Esophagus muscularis mucosa (tissue), 4 donors: ENCODE measurements at regions not wholly inside any gene's neighbourhood (a gene's known extent, or its start where the extent isn't known, plus 50 kb on each side); places are given as distances from the start of the nearest gene placed in this dataset.
"Not testable (repeated sequence)": the region's sequence is repeated elsewhere in the genome, so short reads cannot be mapped to it uniquely, and the experiment has no call there.

Experiments
- DNase-seq: peaks from one replicate; pipeline ENCODE4 v3.0.0-alpha.2; 2017; ENCODE audit errors: extremely low spot score
- H3K27ac ChIP-seq, 4 donors: fragments of 200-600 bp; sonication (generic); replicated peaks in 1 of 4; 1 replicate in 3 of 4; 2 replicates in 1 of 4; pipeline ENCODE4 v1.5.1; 2016 to 2019; ENCODE audit warnings: mild to moderate bottlenecking in 1 of 4
- H3K27me3 ChIP-seq, 4 donors: fragments of 200-600 bp; sonication (generic); one replicate each; pipeline versions ENCODE4 v1.5.1 to v1.6.0; 2016 to 2019
- H3K36me3 ChIP-seq, 4 donors: fragments of 200-600 bp; sonication (generic); one replicate each; pipeline ENCODE4 v1.5.1; 2016 to 2019
- H3K4me1 ChIP-seq, 4 donors: fragments of 200-600 bp; sonication (generic); one replicate each; pipeline ENCODE4 v1.5.1; 2016 to 2019
- H3K4me3 ChIP-seq, 4 donors: fragments of 200-600 bp; sonication (generic); 1 replicate in 2 of 4; 2 replicates in 2 of 4; pipeline ENCODE4 v1.5.1; 2016 to 2019; ENCODE audit warnings: mild to moderate bottlenecking in 4 of 4, moderate library complexity in 1 of 4
- H3K9me3 ChIP-seq, 4 donors: fragments of 200-600 bp; sonication (generic); 1 replicate in 3 of 4; 2 replicates in 1 of 4; pipeline ENCODE4 v1.5.1; 2016 to 2019
- CTCF ChIP-seq, 3 experiments: fragments of 200-600 bp in 2 of 3; fragments of 450-650 bp in 1 of 3; sonication (generic) in 2 of 3; IDR thresholded peaks; one replicate each; pipeline ENCODE4 v1.5.1; 2017 to 2019; ENCODE audit warnings: antibody characterized with exemption in 3 of 3, mild to moderate bottlenecking in 2 of 3, moderate library complexity in 1 of 3
- EP300 ChIP-seq: sonication (generic); formaldehyde crosslinking; IDR thresholded peaks from one replicate; pipeline ENCODE4 v1.6.1; 2017; ENCODE audit warnings: antibody characterized with exemption
- POLR2A ChIP-seq: fragments of 450-650 bp; IDR thresholded peaks from one replicate; pipeline ENCODE4 v1.6.1; 2017; ENCODE audit warnings: antibody characterized with exemption, moderate library complexity, mild to moderate bottlenecking, low read depth
- POLR2AphosphoS5 ChIP-seq, 2 donors: sonication (generic); formaldehyde crosslinking; IDR thresholded peaks; one replicate each; pipeline ENCODE4 v1.6.1; 2017; ENCODE audit warnings: antibody characterized with exemption in 2 of 2
- WGBS: methylation state at CpG from one replicate; pipeline ENCODE4 v1.1.5; 2018; 5-methylcytosine and 5-hydroxymethylcytosine counted together
- intact Hi-C: fragments of 100-400 bp; cut with DNase I; formaldehyde crosslinking; loops from one replicate; pipeline ENCODE4 v1.15.1; 2023

GRCh38 chr9:12424243-12424642, 268.9 kb upstream of the TYRP1 start:
- 83% methylated on average over 4 of the region's 4 CpGs for WGBS
- intact Hi-C loops: no loop called here

GRCh38 chr9:12425878-12426864, 267.0 kb upstream of the TYRP1 start:
- H3K27ac ChIP-seq: no peak overlapping the region
- H3K36me3 ChIP-seq: no peaks in the 10 kb centered on the region
- 53% methylated on average over 8 of the region's 8 CpGs for WGBS
- no peak for DNase-seq
- no peaks in the 10 kb centered on the region for H3K4me1 ChIP-seq
- H3K27me3 ChIP-seq: no peaks in the 10 kb centered on the region
- intact Hi-C loops: no loop called here
- no peak overlapping the region for H3K4me3 ChIP-seq
- H3K9me3 ChIP-seq: no peaks in the 10 kb centered on the region
- TF ChIP-seq POLR2AphosphoS5 (IDR thresholded peaks at IDR 0.05): no peak
- TF ChIP-seq EP300: no peak
- TF ChIP-seq CTCF (IDR thresholded peaks at IDR 0.05): peak in 1 of 3 experiments; percentile 13
- TF ChIP-seq POLR2A: no peak

More at GRCh38 chr9:12424243-12424642, 268.9 kb upstream of the TYRP1 start:
- no peaks in the 10 kb centered on the region for H3K9me3 ChIP-seq
- H3K36me3 ChIP-seq: no peaks in the 10 kb centered on the region
- no peak overlapping the region for H3K27ac ChIP-seq
- no peak overlapping the region for H3K4me3 ChIP-seq
- H3K27me3 ChIP-seq: no peaks in the 10 kb centered on the region
- TF ChIP-seq CTCF (IDR thresholded peaks at IDR 0.05): no peak
- H3K4me1 ChIP-seq: no peaks in the 10 kb centered on the region
- DNase-seq: no peak

- peaks cover 0 to 17% (median 4%) of the 10 kb centered on the region in 4 donors for H3K4me1 ChIP-seq
- no peaks in the 10 kb centered on the region for H3K27me3 ChIP-seq
- H3K9me3 ChIP-seq: no peaks in the 10 kb centered on the region
- WGBS: 79% methylated on average over 2 of the region's 3 CpGs
- no peak for DNase-seq
- intact Hi-C loops: no loop called here
- TF ChIP-seq POLR2A: no peak
- no peak for TF ChIP-seq POLR2AphosphoS5 (IDR thresholded peaks at IDR 0.05)
- no peak for TF ChIP-seq EP300
- no peak for TF ChIP-seq CTCF (IDR thresholded peaks at IDR 0.05)
- H3K27ac ChIP-seq: no peak overlapping the region
- no peak overlapping the region for H3K4me3 ChIP-seq
- H3K36me3 ChIP-seq: no peaks in the 10 kb centered on the region
Measured at GRCh38 chr9:12439267-12439666, 253.9 kb upstream of the TYRP1 start.

GRCh38 chr9:12441080-12441479, 252.1 kb upstream of the TYRP1 start:
- H3K4me1 ChIP-seq: peaks cover 0 to 17% (median 4%) of the 10 kb centered on the region in 4 donors
- WGBS: 79% methylated on average over 6 of the region's 6 CpGs
- H3K4me3 ChIP-seq, intact Hi-C loops, DNase-seq, H3K27me3 ChIP-seq, H3K36me3 ChIP-seq, H3K9me3 ChIP-seq: not testable (repeated sequence)
- H3K27ac ChIP-seq: peak overlapping the region in 1 of 4 donors; percentile 47

GRCh38 chr9:12441506-12441905, 251.7 kb upstream of the TYRP1 start:
- peaks cover 0 to 17% (median 4%) of the 10 kb centered on the region in 4 donors for H3K4me1 ChIP-seq
- DNase-seq: no peak
- H3K27me3 ChIP-seq: no peaks in the 10 kb centered on the region
- TF ChIP-seq POLR2A (no peak), POLR2AphosphoS5 (IDR thresholded peaks at IDR 0.05) (no peak), CTCF (IDR thresholded peaks at IDR 0.05) (no peak), EP300 (no peak)
- no peak overlapping the region for H3K4me3 ChIP-seq
- WGBS: 92% methylated on average over 1 of the region's 1 CpG
- no peaks in the 10 kb centered on the region for H3K9me3 ChIP-seq
- intact Hi-C loops: no loop called here
- no peaks in the 10 kb centered on the region for H3K36me3 ChIP-seq
- peak overlapping the region in 1 of 4 donors; percentile 47 for H3K27ac ChIP-seq
